ENCODE measurements at regions not wholly inside any gene's neighbourhood (a gene's known extent, or its start where the extent isn't known, plus 50 kb on each side); places are given as distances from the start of the nearest gene placed in this dataset.

- H3K4me3 ChIP-seq (ENCODE audit: low read depth, low read length) = no peak overlapping the region
- no peak for TF ChIP-seq CTCF (IDR thresholded peaks at IDR 0.05; ENCODE audit: insufficient read depth, low read length)
- DNase-seq (ENCODE audit: low read depth) = no peak
Observed at GRCh38 chr7:81469153-81469868, 300.5 kb downstream of the HGF start.

GRCh38 chr7:81468526-81468925, 301.3 kb downstream of the HGF start:
- DNase-seq (ENCODE audit: low read depth) = no peak
- TF ChIP-seq CTCF (IDR thresholded peaks at IDR 0.05; ENCODE audit: insufficient read depth, low read length) = no peak

GRCh38 chr7:81467964-81468363, 301.9 kb downstream of the HGF start:
- H3K4me3 ChIP-seq (ENCODE audit: low read depth, low read length) = no peak overlapping the region
- DNase-seq (ENCODE audit: low read depth) = no peak
- no peak for TF ChIP-seq CTCF (IDR thresholded peaks at IDR 0.05; ENCODE audit: insufficient read depth, low read length)

More at GRCh38 chr7:81468526-81468925, 301.3 kb downstream of the HGF start:
- H3K4me3 ChIP-seq (ENCODE audit: low read depth, low read length) = no peak overlapping the region

- TF ChIP-seq CTCF (IDR thresholded peaks at IDR 0.05; ENCODE audit: insufficient read depth, low read length) = no peak
- DNase-seq (ENCODE audit: low read depth) = peak; percentile 31
- H3K4me3 ChIP-seq (ENCODE audit: low read depth, low read length) = no peak overlapping the region
Observed at GRCh38 chr7:81462672-81463071, 307.2 kb downstream of the HGF start.

GRCh38 chr7:81460250-81461045, 309.4 kb downstream of the HGF start:
- TF ChIP-seq CTCF (IDR thresholded peaks at IDR 0.05; ENCODE audit: insufficient read depth, low read length) = no peak
- no peak overlapping the region for H3K4me3 ChIP-seq (ENCODE audit: low read depth, low read length)
- DNase-seq (ENCODE audit: low read depth) = no peak

GRCh38 chr7:81459485-81459884, 310.4 kb downstream of the HGF start:
- no peak overlapping the region for H3K4me3 ChIP-seq (ENCODE audit: low read depth, low read length)
- no peak for TF ChIP-seq CTCF (IDR thresholded peaks at IDR 0.05; ENCODE audit: insufficient read depth, low read length)
- DNase-seq (ENCODE audit: low read depth) = no peak
